ENCODE measurements at regions not wholly inside any gene's neighbourhood (a gene's known extent, or its start where the extent isn't known, plus 50 kb on each side); places are given as distances from the start of the nearest gene placed in this dataset.

DNA sequence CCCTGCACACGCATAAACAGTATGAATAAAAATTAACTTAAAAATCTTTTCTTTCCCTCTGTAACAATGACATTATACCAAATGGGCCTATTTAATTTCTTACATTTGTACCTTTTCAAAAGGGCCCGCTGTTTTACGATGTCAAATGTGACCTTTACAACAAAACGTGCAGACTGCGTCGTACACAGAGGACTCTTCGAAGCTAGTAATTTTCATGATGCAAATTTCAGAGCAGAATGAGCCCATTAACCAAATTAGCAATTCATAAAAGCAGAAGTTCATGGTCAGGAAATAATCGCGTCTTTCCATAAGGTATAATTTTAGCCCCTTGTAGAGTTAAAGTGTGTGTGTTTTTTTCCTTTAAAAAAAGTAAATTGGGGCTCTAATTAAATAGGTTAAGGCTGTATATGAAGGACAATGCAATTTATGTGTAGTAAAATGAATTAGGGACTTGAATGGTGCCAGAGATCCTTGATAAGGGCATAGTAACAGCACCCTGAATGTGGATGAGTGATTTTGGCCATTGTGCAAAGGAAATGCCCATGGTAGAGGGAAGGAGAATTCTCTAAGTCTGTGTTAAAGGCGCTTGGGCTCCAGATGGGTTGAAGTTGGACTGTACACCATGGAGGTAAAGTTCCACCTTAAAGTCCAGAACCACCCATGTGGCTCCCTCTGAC lies 546.4 kb upstream of the EEF2KMT start:
- Histone ChIP-seq H3K4me3 (no peak overlapping the region), H3K9me3 (no peaks in the 10 kb centered on the region), H3K36me3 (no peaks in the 10 kb centered on the region), H3K4me1 (ENCODE audit: control insufficient read depth in 1 of 2, low read depth in 2 of 2) (no peaks in the 10 kb centered on the region), H3K27ac (no peak overlapping the region), H3K27me3 (replicated peaks; ENCODE audit: insufficient read depth) (no peaks in the 10 kb centered on the region)
- TF ChIP-seq CTCF (IDR thresholded peaks at IDR 0.05): no peak
- DNase-seq (ENCODE audit: low spot score) (no peak), ATAC-seq (ENCODE audit: insufficient number of reproducible peaks, low FRiP score, low read depth) (no peak)

DNA sequence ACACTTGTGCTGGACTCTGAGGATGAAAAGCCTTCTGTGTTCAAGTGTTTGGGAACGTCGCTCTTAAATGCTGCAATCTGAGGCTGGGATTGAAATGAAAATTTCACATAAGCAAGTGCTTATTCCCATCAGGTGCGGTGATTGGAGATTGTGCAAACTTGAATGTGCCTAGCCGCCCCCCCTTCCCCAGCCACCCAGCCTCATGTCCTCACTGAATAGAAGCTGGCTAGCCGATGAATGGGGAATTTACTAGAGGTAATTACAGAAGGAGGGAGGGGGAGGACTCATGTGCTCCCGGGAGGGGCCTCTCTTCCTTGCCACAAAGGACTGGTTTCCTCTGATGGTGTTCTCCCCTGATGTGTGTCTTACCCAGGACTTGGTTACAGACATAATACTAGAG lies 544.8 kb upstream of the EEF2KMT start:
- DNase-seq (ENCODE audit: low spot score) (no peak), ATAC-seq (ENCODE audit: insufficient number of reproducible peaks, low FRiP score, low read depth) (no peak)
- TF ChIP-seq CTCF (IDR thresholded peaks at IDR 0.05): no peak
- H3K36me3 ChIP-seq: no peaks in the 10 kb centered on the region
- no peaks in the 10 kb centered on the region for H3K9me3 ChIP-seq
- H3K4me3 ChIP-seq: no peak overlapping the region
- no peak overlapping the region for H3K27ac ChIP-seq
- H3K4me1 ChIP-seq (ENCODE audit: control insufficient read depth in 1 of 2, low read depth in 2 of 2): no peaks in the 10 kb centered on the region
- no peaks in the 10 kb centered on the region for H3K27me3 ChIP-seq (replicated peaks; ENCODE audit: insufficient read depth)

DNA sequence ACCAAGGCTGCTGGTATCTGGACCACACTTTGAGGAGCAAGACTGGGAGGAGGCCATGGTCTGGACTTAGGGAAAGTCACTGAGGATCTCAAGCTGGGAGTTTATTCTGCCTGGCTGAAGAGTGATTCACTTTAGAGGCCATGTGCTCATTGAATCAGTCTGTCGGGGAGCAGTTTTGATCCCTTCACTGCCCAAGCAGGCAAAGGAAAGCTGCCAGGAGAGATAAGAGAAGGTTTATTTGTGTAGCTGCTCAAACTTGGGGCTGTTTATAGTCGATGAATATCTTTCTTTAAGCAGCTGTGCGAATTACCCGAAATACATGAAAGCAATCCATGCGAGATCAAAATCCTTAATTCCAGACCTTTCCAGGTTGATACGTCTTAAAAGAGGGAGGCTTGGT lies 544.4 kb upstream of the EEF2KMT start:
- Histone ChIP-seq H3K36me3 (no peaks in the 10 kb centered on the region), H3K27me3 (replicated peaks; ENCODE audit: insufficient read depth) (no peaks in the 10 kb centered on the region), H3K27ac (no peak overlapping the region), H3K4me1 (ENCODE audit: control insufficient read depth in 1 of 2, low read depth in 2 of 2) (no peaks in the 10 kb centered on the region), H3K4me3 (no peak overlapping the region), H3K9me3 (no peaks in the 10 kb centered on the region)
- no peak for TF ChIP-seq CTCF (IDR thresholded peaks at IDR 0.05)
- ATAC-seq (ENCODE audit: insufficient number of reproducible peaks, low FRiP score, low read depth) (no peak), DNase-seq (ENCODE audit: low spot score) (no peak)

GRCh38 chr16:5640883-5641282 lies 543.3 kb upstream of the EEF2KMT start:
- DNase-seq (ENCODE audit: low spot score): no peak
- Histone ChIP-seq H3K27ac (no peak overlapping the region), H3K4me1 (ENCODE audit: control insufficient read depth in 1 of 2, low read depth in 2 of 2) (no peaks in the 10 kb centered on the region), H3K4me3 (no peak overlapping the region), H3K9me3 (no peaks in the 10 kb centered on the region), H3K27me3 (replicated peaks; ENCODE audit: insufficient read depth) (no peaks in the 10 kb centered on the region), H3K36me3 (no peaks in the 10 kb centered on the region)
- no peak for TF ChIP-seq CTCF (IDR thresholded peaks at IDR 0.05)
- ATAC-seq (ENCODE audit: insufficient number of reproducible peaks, low FRiP score, low read depth): no peak

DNA sequence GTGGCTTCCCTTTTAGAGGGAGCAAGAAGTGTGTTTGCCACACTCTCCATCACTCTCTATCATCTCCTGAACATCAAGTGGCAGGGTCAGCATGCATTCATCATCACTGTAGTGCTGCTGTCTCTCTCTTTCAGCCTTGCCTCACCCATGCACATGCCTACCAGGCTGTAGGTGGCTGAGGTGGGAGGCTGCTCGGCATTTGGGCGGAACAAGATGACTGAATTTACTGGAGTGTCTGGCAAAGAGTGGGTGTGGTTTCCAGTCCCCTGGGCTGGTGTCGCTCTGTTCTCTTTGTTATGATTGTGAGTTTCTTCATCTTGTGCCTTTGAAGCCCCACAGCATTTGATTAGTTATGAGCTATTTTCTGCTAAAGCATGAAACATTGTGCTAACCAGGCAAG lies 541.9 kb upstream of the EEF2KMT start:
- H3K9me3 ChIP-seq: no peaks in the 10 kb centered on the region
- H3K4me1 ChIP-seq (ENCODE audit: control insufficient read depth in 1 of 2, low read depth in 2 of 2): no peaks in the 10 kb centered on the region
- no peaks in the 10 kb centered on the region for H3K36me3 ChIP-seq
- no peak overlapping the region for H3K4me3 ChIP-seq
- no peak for ATAC-seq (ENCODE audit: insufficient number of reproducible peaks, low FRiP score, low read depth)
- no peak overlapping the region for H3K27ac ChIP-seq
- no peak for DNase-seq (ENCODE audit: low spot score)
- TF ChIP-seq CTCF (IDR thresholded peaks at IDR 0.05): no peak
- H3K27me3 ChIP-seq (replicated peaks; ENCODE audit: insufficient read depth): no peaks in the 10 kb centered on the region

Measured in thoracic aorta (tissue), 2 donors.